ENCODE measurements at regions not wholly inside any gene's neighbourhood (a gene's known extent, or its start where the extent isn't known, plus 50 kb on each side); places are given as distances from the start of the nearest gene placed in this dataset.

GRCh38 chr14:22434901-22435550 is 154.0 kb downstream of the DAD1 start:
- DNase-seq (no peak), ATAC-seq (ENCODE audit: low read depth) (no peak)
- H2BK15ac ChIP-seq (ENCODE audit: low read depth, low read length) = no peak overlapping the region
- H3K36me3 ChIP-seq (ENCODE audit: control insufficient read depth, insufficient read depth, low read length) = no peaks in the 10 kb centered on the region
- H2BK120ac ChIP-seq (ENCODE audit: low read depth, low read length) = no peak overlapping the region
- H3K27me3 ChIP-seq (ENCODE audit: control insufficient read depth, insufficient read depth, low read length) = peaks cover 50% of the 10 kb centered on the region
- no peaks in the 10 kb centered on the region for H4K20me1 ChIP-seq (ENCODE audit: insufficient read depth, low read length)
- intact Hi-C loops (cut with micrococcal nuclease) (no loop called here), dilution Hi-C loops (cut with HindIII; ENCODE audit: low sequenced_read_pairs, unreplicated experiment) (no loop called here), in situ Hi-C loops (cut with MboI; ENCODE audit: low sequenced_read_pairs) (no loop called here)
- no TSS peak for BruUV-seq (replicated peaks)
- H3K23ac ChIP-seq (ENCODE audit: low read depth, low read length) = no peak overlapping the region
- TF ChIP-seq RCOR1 (IDR thresholded peaks at IDR 0.05; ENCODE audit: insufficient replicate concordance, low read length) = no peak
- no peak for TF ChIP-seq BHLHE40 (IDR thresholded peaks at IDR 0.05; ENCODE audit: low read depth, low read length)
- TF ChIP-seq MAZ (IDR thresholded peaks at IDR 0.05; ENCODE audit: borderline replicate concordance, low read depth, low read length) = no peak
- no peak overlapping the region for H2BK5ac ChIP-seq (ENCODE audit: low read depth, low read length, poor library complexity, severe bottlenecking)
- 0 out of 2 replicates have a peak, but pooled peaks cover 2% of the 10 kb centered on the region for H3K4me1 ChIP-seq (ENCODE audit: control insufficient read depth, insufficient read depth, low read length)
- H2AFZ ChIP-seq (replicated peaks; ENCODE audit: low read length, poor library complexity) = no peak overlapping the region
- no peak overlapping the region for H2AK5ac ChIP-seq (ENCODE audit: low read depth, low read length)
- no peak overlapping the region for H2AK9ac ChIP-seq (replicated peaks; ENCODE audit: low read depth, low read length, poor library complexity)
- no peak overlapping the region for H3K14ac ChIP-seq (replicated peaks; ENCODE audit: low read depth, low read length)
- CTCF ChIA-PET = interaction anchor here (0.5 to 0.7 kb wide), 2 partner anchors 42 to 308 kb away, joined by 3 to 4 read pairs; no protein-coding TSS in a partner anchor
- H3K4me2 ChIP-seq (ENCODE audit: low read depth, low read length) = no peak overlapping the region
- H3K9ac ChIP-seq (ENCODE audit: low read depth, low read length) = no peak overlapping the region
- H4K8ac ChIP-seq (ENCODE audit: low read depth in 2 of 2, low read length in 2 of 2) = no peak overlapping the region
- no CpG with 5 or more reads among the region's 6 CpGs for WGBS, 2 experiments (ENCODE audit: extremely low coverage in 2 of 2, insufficient read length in 1 of 2)
- H3K27ac ChIP-seq (ENCODE audit: insufficient read depth, low read length) = no peak overlapping the region
- H3K18ac ChIP-seq (ENCODE audit: low read depth, low read length) = no peak overlapping the region
- no peak overlapping the region for H4K5ac ChIP-seq (ENCODE audit: low read depth, low read length)
- H3K9me1 ChIP-seq (ENCODE audit: insufficient read depth, low read length) = no peaks in the 10 kb centered on the region
- no peaks in the 10 kb centered on the region for H3K79me1 ChIP-seq (ENCODE audit: low read depth in 1 of 2, low read length in 2 of 2)
- no peak overlapping the region for H2BK20ac ChIP-seq (ENCODE audit: low read depth, low read length)
- H4K91ac ChIP-seq (ENCODE audit: insufficient read depth, low read depth, low read length) = no peak overlapping the region
- no peak overlapping the region for H3K56ac ChIP-seq (ENCODE audit: extremely low read depth, insufficient read depth, low read length)
- no peak overlapping the region for H3K4me3 ChIP-seq (ENCODE audit: insufficient read depth, low read depth, low read length)
- no peak overlapping the region for H3K4ac ChIP-seq (ENCODE audit: low read depth, low read length)
- H3K9me3 ChIP-seq (ENCODE audit: control insufficient read depth, insufficient read depth, low read length) = no peaks in the 10 kb centered on the region
- POLR2A ChIA-PET (ENCODE audit: unreplicated experiment) = no interaction called here

Measured in IMR-90 (cell line).